GM23338 (cell line): ENCODE measurements at regions not wholly inside any gene's neighbourhood (a gene's known extent, or its start where the extent isn't known, plus 50 kb on each side); places are given as distances from the start of the nearest gene placed in this dataset.

Experiments
- ATAC-seq: fragments of 200-7000 bp; cut with Tn5 transposase; 3 replicates; pipeline ENCODE4 v1.9.1; 2020
- DNase-seq: peaks from one replicate; pipeline ENCODE4 v3.0.0-alpha.2; 2015; ENCODE audit warnings: low spot score
- H2AFZ ChIP-seq: fragments of 200-600 bp; sonication (generic); 2 replicates; pipeline ENCODE4 v1.8.0; 2016; ENCODE audit warnings: antibody characterized with exemption, mild to moderate bottlenecking, moderate library complexity
- H3F3A ChIP-seq: fragments of 200-600 bp; sonication (generic); replicated peaks from 2 replicates; pipeline ENCODE4 v1.8.0; 2017; ENCODE audit warnings: antibody characterized with exemption, mixed run types, low read depth
- H3K27ac ChIP-seq: fragments of 200-600 bp; sonication (generic); 2 replicates; pipeline ENCODE4 v1.6.1; 2016; ENCODE audit warnings: low read depth
- H3K27me3 ChIP-seq: fragments of 200-600 bp; sonication (generic); 2 replicates; pipeline ENCODE4 v1.8.0; 2016; ENCODE audit warnings: mild to moderate bottlenecking, mixed run types, moderate library complexity; ENCODE audit not compliant: insufficient read depth
- H3K36me3 ChIP-seq: fragments of 200-600 bp; sonication (generic); 2 replicates; pipeline ENCODE4 v1.8.0; 2016; ENCODE audit warnings: mild to moderate bottlenecking; ENCODE audit not compliant: insufficient read depth
- H3K4me1 ChIP-seq: fragments of 200-600 bp; sonication (generic); 2 replicates; pipeline ENCODE4 v1.8.0; 2016; ENCODE audit warnings: mild to moderate bottlenecking, moderate library complexity; ENCODE audit not compliant: insufficient read depth
- H3K4me2 ChIP-seq: fragments of 200-600 bp; sonication (generic); 2 replicates; pipeline ENCODE4 v1.7.1; 2017; ENCODE audit warnings: mixed run types
- H3K4me3 ChIP-seq: fragments of 200-600 bp; sonication (generic); 2 replicates; pipeline ENCODE4 v1.6.1; 2016; ENCODE audit warnings: mixed run types
- H3K79me2 ChIP-seq: fragments of 200-600 bp; sonication (generic); replicated peaks from 2 replicates; pipeline ENCODE4 v1.8.0; 2017; ENCODE audit warnings: mild to moderate bottlenecking; ENCODE audit not compliant: insufficient read depth
- H3K9me2 ChIP-seq: fragments of 200-600 bp; sonication (generic); 2 replicates; pipeline ENCODE4 v1.8.0; 2017; ENCODE audit not compliant: insufficient read depth
- H4K20me1 ChIP-seq: fragments of 200-600 bp; sonication (generic); replicated peaks from 2 replicates; pipeline ENCODE4 v1.8.0; 2017; ENCODE audit warnings: mild to moderate bottlenecking; ENCODE audit not compliant: insufficient read depth
- H3K27ac Mint-ChIP-seq: 2 replicates; pipeline ENCODE4 v1.8.0; 2020; ENCODE audit warnings: inconsistent platforms, mild to moderate bottlenecking, moderate library complexity, mixed read lengths
- H3K27me3 Mint-ChIP-seq: 3 replicates; pipeline ENCODE4 v1.8.0; 2022; ENCODE audit warnings: low read depth, mild to moderate bottlenecking, moderate library complexity, mixed read lengths, inconsistent platforms; ENCODE audit not compliant: insufficient read depth, poor library complexity
- H3K36me3 Mint-ChIP-seq: 3 replicates; pipeline ENCODE4 v1.8.0; 2021; ENCODE audit warnings: low read depth, mild to moderate bottlenecking, inconsistent platforms, moderate library complexity, mixed read lengths
- H3K4me1 Mint-ChIP-seq: 3 replicates; pipeline ENCODE4 v1.8.0; 2020; ENCODE audit warnings: mild to moderate bottlenecking, inconsistent platforms, mixed read lengths
- H3K4me3 Mint-ChIP-seq: 3 replicates; pipeline ENCODE4 v1.8.0; 2021; ENCODE audit warnings: moderate library complexity, mild to moderate bottlenecking, inconsistent platforms, mixed read lengths
- H3K9me3 Mint-ChIP-seq: 3 replicates; pipeline ENCODE4 v1.8.0; 2020; ENCODE audit warnings: moderate library complexity, mild to moderate bottlenecking, inconsistent platforms, mixed read lengths
- CREB1 ChIP-seq: fragments of 250-450 bp; sonication (Bioruptor Pico); IDR thresholded peaks from 2 replicates; pipeline ENCODE4 v1.5.0; 2020; ENCODE audit warnings: low read depth, mild to moderate bottlenecking, moderate library complexity
- EZH2 ChIP-seq: fragments of 200-600 bp; sonication (generic); IDR thresholded peaks from one replicate; pipeline ENCODE4 v1.8.0; 2017; ENCODE audit warnings: antibody characterized with exemption, mild to moderate bottlenecking, low read depth; ENCODE audit not compliant: unreplicated experiment
- EZH2phosphoT487 ChIP-seq: fragments of 200-600 bp; sonication (generic); IDR thresholded peaks from one replicate; pipeline ENCODE4 v1.8.1; 2018; ENCODE audit warnings: antibody characterized with exemption; ENCODE audit not compliant: unreplicated experiment
- JUNB ChIP-seq: IDR thresholded peaks from one replicate; pipeline ENCODE4 v1.6.1; 2016; ENCODE audit warnings: antibody characterized with exemption; ENCODE audit not compliant: unreplicated experiment
- NANOG ChIP-seq: IDR thresholded peaks from 2 replicates; pipeline ENCODE4 v1.6.1; 2016; ENCODE audit warnings: antibody characterized with exemption, borderline replicate concordance
- POLR2AphosphoS5 ChIP-seq: IDR thresholded peaks from 2 replicates; pipeline ENCODE4 v1.6.1; 2016; ENCODE audit warnings: antibody characterized with exemption, low read depth
- STAT1 ChIP-seq: IDR thresholded peaks from one replicate; pipeline ENCODE4 v1.6.1; 2016; ENCODE audit warnings: antibody characterized with exemption; ENCODE audit not compliant: unreplicated experiment
- ZNF114 ChIP-seq: fragments of 250-450 bp; sonication (Bioruptor Pico); IDR thresholded peaks from 2 replicates; pipeline ENCODE4 v1.5.0; 2020; ENCODE audit warnings: mild to moderate bottlenecking, moderate library complexity
- ZNF331 ChIP-seq: fragments of 250-450 bp; sonication (Bioruptor Pico); IDR thresholded peaks from 2 replicates; pipeline ENCODE4 v1.5.0; 2020; ENCODE audit warnings: low read depth, mild to moderate bottlenecking, moderate library complexity
- TF ChIP-seq, protein P1 (sequence below): IDR thresholded peaks from 2 replicates; pipeline ENCODE4 v1.6.1; 2016; ENCODE audit warnings: antibody characterized with exemption
- TF ChIP-seq, protein P2 (sequence below): IDR thresholded peaks from one replicate; pipeline ENCODE4 v1.6.1; 2018; ENCODE audit warnings: antibody characterized with exemption; ENCODE audit not compliant: unreplicated experiment
- TF ChIP-seq, protein P3 (sequence below), 2 experiments: fragments of 200-600 bp in 1 of 2; sonication (generic) in 1 of 2; conservative IDR thresholded peaks; 2 replicates each; pipeline versions ENCODE4 v1.5.1 to v1.6.1; 2016 to 2017; ENCODE audit warnings: antibody characterized with exemption in 2 of 2, low read depth in 2 of 2, mild to moderate bottlenecking in 2 of 2, moderate library complexity in 1 of 2
- TF ChIP-seq, protein P4 (sequence below): fragments of 250-450 bp; sonication (Bioruptor Pico); IDR thresholded peaks from 2 replicates; pipeline ENCODE4 v1.5.0; 2020; ENCODE audit warnings: mild to moderate bottlenecking, moderate library complexity

DNA sequence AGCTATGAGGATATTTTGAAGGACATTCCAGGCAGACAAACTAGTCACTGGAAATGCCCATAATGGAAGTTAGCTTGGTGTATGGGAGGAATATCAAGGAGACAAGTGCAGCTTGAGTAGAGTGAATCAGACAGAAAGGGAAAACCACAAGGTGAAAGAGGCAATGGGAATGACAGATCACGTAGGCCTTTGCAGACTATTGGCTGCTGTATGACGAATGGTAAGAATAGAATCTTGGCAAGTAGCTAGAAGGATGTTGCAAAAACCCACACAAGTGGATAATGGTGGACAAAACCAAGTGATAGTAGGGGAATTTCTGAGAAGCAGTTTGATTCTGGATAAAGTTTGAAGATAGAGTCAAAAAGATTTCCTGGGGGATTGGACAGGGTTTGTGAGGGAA, 196.9 kb upstream of the NOVA1 start (continued):
- TF ChIP-seq POLR2AphosphoS5: no peak
- TF ChIP-seq ZNF331 (CRISPR knock-in tag): no peak
- TF ChIP-seq, protein P1, sequence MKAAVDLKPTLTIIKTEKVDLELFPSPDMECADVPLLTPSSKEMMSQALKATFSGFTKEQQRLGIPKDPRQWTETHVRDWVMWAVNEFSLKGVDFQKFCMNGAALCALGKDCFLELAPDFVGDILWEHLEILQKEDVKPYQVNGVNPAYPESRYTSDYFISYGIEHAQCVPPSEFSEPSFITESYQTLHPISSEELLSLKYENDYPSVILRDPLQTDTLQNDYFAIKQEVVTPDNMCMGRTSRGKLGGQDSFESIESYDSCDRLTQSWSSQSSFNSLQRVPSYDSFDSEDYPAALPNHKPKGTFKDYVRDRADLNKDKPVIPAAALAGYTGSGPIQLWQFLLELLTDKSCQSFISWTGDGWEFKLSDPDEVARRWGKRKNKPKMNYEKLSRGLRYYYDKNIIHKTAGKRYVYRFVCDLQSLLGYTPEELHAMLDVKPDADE: no peak
- no peak for TF ChIP-seq EZH2phosphoT487

DNA sequence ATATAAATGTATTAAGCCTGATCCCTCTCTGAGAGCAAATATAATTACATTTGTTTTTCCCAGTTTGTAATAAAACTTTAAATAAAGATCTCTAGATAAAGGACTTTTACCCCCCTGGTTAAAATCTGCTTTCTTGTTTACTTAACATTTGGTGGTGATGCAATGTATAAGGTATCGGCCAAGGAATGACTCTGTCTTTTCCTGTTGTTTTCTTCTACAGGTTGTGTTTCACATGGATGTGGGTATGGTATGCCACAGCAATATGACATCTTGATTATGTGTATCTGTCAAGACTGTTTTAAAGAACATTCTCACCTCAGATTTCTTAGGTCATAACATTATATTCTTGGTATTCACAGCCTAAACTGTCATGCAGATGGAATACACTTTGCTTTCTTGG, 210.6 kb upstream of the NOVA1 start:
- H3F3A ChIP-seq: no peaks in the 10 kb centered on the region
- no peak overlapping the region for H3K27ac Mint-ChIP-seq
- no peak for ATAC-seq
- no peaks in the 10 kb centered on the region for H3K9me2 ChIP-seq
- DNase-seq: no peak
- H3K27me3 ChIP-seq: no peaks in the 10 kb centered on the region
- H2AFZ ChIP-seq: no peak overlapping the region
- H3K36me3 ChIP-seq: no peaks in the 10 kb centered on the region
- H3K79me2 ChIP-seq: no peaks in the 10 kb centered on the region
- no peak overlapping the region for H3K27ac ChIP-seq
- H3K36me3 Mint-ChIP-seq: peaks cover 2% of the 10 kb centered on the region; the same call in 1 of the 3 replicates
- no peaks in the 10 kb centered on the region for H4K20me1 ChIP-seq
- H3K4me3 Mint-ChIP-seq: no peak overlapping the region
- H3K4me3 ChIP-seq: no peak overlapping the region
- no peak overlapping the region for H3K4me2 ChIP-seq
- no peaks in the 10 kb centered on the region for H3K27me3 Mint-ChIP-seq
- H3K4me1 ChIP-seq: no peaks in the 10 kb centered on the region
- peaks cover 5% of the 10 kb centered on the region; the same call in 2 of the 3 replicates for H3K9me3 Mint-ChIP-seq
- no peaks in the 10 kb centered on the region; the same call in 2 of the 3 replicates for H3K4me1 Mint-ChIP-seq
- TF ChIP-seq, protein P2, sequence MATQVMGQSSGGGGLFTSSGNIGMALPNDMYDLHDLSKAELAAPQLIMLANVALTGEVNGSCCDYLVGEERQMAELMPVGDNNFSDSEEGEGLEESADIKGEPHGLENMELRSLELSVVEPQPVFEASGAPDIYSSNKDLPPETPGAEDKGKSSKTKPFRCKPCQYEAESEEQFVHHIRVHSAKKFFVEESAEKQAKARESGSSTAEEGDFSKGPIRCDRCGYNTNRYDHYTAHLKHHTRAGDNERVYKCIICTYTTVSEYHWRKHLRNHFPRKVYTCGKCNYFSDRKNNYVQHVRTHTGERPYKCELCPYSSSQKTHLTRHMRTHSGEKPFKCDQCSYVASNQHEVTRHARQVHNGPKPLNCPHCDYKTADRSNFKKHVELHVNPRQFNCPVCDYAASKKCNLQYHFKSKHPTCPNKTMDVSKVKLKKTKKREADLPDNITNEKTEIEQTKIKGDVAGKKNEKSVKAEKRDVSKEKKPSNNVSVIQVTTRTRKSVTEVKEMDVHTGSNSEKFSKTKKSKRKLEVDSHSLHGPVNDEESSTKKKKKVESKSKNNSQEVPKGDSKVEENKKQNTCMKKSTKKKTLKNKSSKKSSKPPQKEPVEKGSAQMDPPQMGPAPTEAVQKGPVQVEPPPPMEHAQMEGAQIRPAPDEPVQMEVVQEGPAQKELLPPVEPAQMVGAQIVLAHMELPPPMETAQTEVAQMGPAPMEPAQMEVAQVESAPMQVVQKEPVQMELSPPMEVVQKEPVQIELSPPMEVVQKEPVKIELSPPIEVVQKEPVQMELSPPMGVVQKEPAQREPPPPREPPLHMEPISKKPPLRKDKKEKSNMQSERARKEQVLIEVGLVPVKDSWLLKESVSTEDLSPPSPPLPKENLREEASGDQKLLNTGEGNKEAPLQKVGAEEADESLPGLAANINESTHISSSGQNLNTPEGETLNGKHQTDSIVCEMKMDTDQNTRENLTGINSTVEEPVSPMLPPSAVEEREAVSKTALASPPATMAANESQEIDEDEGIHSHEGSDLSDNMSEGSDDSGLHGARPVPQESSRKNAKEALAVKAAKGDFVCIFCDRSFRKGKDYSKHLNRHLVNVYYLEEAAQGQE: no peak
- no peak for TF ChIP-seq STAT1
- no peak for TF ChIP-seq POLR2AphosphoS5
- no peak for TF ChIP-seq EZH2
- TF ChIP-seq, protein P3, sequence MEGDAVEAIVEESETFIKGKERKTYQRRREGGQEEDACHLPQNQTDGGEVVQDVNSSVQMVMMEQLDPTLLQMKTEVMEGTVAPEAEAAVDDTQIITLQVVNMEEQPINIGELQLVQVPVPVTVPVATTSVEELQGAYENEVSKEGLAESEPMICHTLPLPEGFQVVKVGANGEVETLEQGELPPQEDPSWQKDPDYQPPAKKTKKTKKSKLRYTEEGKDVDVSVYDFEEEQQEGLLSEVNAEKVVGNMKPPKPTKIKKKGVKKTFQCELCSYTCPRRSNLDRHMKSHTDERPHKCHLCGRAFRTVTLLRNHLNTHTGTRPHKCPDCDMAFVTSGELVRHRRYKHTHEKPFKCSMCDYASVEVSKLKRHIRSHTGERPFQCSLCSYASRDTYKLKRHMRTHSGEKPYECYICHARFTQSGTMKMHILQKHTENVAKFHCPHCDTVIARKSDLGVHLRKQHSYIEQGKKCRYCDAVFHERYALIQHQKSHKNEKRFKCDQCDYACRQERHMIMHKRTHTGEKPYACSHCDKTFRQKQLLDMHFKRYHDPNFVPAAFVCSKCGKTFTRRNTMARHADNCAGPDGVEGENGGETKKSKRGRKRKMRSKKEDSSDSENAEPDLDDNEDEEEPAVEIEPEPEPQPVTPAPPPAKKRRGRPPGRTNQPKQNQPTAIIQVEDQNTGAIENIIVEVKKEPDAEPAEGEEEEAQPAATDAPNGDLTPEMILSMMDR (conservative IDR thresholded peaks at IDR 0.05; ENCODE audit: low read depth in 2 of 2): no peak
- TF ChIP-seq EZH2phosphoT487: no peak
- TF ChIP-seq ZNF331 (CRISPR knock-in tag): no peak
- no peak for TF ChIP-seq JUNB
- TF ChIP-seq, protein P4, sequence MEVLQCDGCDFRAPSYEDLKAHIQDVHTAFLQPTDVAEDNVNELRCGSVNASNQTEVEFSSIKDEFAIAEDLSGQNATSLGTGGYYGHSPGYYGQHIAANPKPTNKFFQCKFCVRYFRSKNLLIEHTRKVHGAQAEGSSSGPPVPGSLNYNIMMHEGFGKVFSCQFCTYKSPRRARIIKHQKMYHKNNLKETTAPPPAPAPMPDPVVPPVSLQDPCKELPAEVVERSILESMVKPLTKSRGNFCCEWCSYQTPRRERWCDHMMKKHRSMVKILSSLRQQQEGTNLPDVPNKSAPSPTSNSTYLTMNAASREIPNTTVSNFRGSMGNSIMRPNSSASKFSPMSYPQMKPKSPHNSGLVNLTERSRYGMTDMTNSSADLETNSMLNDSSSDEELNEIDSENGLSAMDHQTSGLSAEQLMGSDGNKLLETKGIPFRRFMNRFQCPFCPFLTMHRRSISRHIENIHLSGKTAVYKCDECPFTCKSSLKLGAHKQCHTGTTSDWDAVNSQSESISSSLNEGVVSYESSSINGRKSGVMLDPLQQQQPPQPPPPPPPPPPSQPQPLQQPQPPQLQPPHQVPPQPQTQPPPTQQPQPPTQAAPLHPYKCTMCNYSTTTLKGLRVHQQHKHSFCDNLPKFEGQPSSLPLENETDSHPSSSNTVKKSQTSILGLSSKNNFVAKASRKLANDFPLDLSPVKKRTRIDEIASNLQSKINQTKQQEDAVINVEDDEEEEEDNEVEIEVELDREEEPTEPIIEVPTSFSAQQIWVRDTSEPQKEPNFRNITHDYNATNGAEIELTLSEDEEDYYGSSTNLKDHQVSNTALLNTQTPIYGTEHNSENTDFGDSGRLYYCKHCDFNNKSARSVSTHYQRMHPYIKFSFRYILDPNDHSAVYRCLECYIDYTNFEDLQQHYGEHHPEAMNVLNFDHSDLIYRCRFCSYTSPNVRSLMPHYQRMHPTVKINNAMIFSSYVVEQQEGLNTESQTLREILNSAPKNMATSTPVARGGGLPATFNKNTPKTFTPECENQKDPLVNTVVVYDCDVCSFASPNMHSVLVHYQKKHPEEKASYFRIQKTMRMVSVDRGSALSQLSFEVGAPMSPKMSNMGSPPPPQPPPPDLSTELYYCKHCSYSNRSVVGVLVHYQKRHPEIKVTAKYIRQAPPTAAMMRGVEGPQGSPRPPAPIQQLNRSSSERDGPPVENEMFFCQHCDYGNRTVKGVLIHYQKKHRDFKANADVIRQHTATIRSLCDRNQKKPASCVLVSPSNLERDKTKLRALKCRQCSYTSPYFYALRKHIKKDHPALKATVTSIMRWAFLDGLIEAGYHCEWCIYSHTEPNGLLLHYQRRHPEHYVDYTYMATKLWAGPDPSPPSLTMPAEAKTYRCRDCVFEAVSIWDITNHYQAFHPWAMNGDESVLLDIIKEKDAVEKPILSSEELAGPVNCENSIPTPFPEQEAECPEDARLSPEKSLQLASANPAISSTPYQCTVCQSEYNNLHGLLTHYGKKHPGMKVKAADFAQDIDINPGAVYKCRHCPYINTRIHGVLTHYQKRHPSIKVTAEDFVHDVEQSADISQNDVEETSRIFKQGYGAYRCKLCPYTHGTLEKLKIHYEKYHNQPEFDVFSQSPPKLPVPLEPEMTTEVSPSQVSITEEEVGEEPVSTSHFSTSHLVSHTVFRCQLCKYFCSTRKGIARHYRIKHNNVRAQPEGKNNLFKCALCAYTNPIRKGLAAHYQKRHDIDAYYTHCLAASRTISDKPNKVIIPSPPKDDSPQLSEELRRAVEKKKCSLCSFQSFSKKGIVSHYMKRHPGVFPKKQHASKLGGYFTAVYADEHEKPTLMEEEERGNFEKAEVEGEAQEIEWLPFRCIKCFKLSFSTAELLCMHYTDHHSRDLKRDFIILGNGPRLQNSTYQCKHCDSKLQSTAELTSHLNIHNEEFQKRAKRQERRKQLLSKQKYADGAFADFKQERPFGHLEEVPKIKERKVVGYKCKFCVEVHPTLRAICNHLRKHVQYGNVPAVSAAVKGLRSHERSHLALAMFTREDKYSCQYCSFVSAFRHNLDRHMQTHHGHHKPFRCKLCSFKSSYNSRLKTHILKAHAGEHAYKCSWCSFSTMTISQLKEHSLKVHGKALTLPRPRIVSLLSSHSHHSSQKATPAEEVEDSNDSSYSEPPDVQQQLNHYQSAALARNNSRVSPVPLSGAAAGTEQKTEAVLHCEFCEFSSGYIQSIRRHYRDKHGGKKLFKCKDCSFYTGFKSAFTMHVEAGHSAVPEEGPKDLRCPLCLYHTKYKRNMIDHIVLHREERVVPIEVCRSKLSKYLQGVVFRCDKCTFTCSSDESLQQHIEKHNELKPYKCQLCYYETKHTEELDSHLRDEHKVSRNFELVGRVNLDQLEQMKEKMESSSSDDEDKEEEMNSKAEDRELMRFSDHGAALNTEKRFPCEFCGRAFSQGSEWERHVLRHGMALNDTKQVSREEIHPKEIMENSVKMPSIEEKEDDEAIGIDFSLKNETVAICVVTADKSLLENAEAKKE (CRISPR knock-in tag): no peak
- no peak for TF ChIP-seq ZNF114 (CRISPR knock-in tag)
- TF ChIP-seq CREB1: no peak
- TF ChIP-seq NANOG: no peak
